GM12878 (cell line): ENCODE measurements at regions not wholly inside any gene's neighbourhood (a gene's known extent, or its start where the extent isn't known, plus 50 kb on each side); places are given as distances from the start of the nearest gene placed in this dataset.

Source experiments
- BRCA1 ChIP-seq: IDR thresholded peaks from 2 replicates; pipeline ENCODE4 v1.6.1; 2011; ENCODE audit warnings: low read depth, low read length, improper control_type of control experiment
- CREM ChIP-seq: IDR thresholded peaks from 2 replicates; pipeline ENCODE4 v1.6.1; 2014; ENCODE audit warnings: antibody characterized with exemption, low read depth
- DPF2 ChIP-seq: fragments of 450-650 bp; IDR thresholded peaks from 2 replicates; pipeline ENCODE4 v1.6.1; 2017; ENCODE audit warnings: mild to moderate bottlenecking
- E2F8 ChIP-seq: fragments of 450-650 bp; IDR thresholded peaks from 2 replicates; pipeline ENCODE4 v1.6.1; 2018; ENCODE audit warnings: mild to moderate bottlenecking, low read depth, moderate library complexity; ENCODE audit not compliant: partially characterized antibody
- EED ChIP-seq: sonication (generic); IDR thresholded peaks from 2 replicates; pipeline ENCODE4 v1.6.1; 2016; ENCODE audit warnings: antibody characterized with exemption, low read depth
- EGR1 ChIP-seq, 2 experiments: IDR thresholded peaks; 1 replicate in 1 of 2; 2 replicates in 1 of 2; pipeline ENCODE4 v1.6.1; 2011 to 2012; ENCODE audit warnings: low read depth in 2 of 2, low read length in 2 of 2, borderline replicate concordance in 1 of 2, mild to moderate bottlenecking in 1 of 2, moderate library complexity in 1 of 2
- ELK1 ChIP-seq: IDR thresholded peaks from 2 replicates; pipeline ENCODE4 v1.6.1; 2012; ENCODE audit warnings: low read depth, low read length, improper control_type of control experiment
- IKZF1 ChIP-seq: fragments of 450-650 bp; conservative IDR thresholded peaks from 2 replicates; pipeline ENCODE4 v1.6.1; 2017; ENCODE audit warnings: antibody characterized with exemption, mild to moderate bottlenecking
- SMAD5 ChIP-seq: IDR thresholded peaks from 2 replicates; pipeline ENCODE4 v1.6.1; 2016; ENCODE audit warnings: antibody characterized with exemption, low read depth
- SP1 ChIP-seq: IDR thresholded peaks from one replicate; pipeline ENCODE4 v1.6.1; 2011; ENCODE audit warnings: low read depth, low read length
- TCF12 ChIP-seq: IDR thresholded peaks from 2 replicates; pipeline ENCODE4 v1.6.1; 2011; ENCODE audit warnings: low read depth, mild to moderate bottlenecking, low read length
- WRNIP1 ChIP-seq: IDR thresholded peaks from 2 replicates; pipeline ENCODE4 v1.6.1; 2011; ENCODE audit warnings: low read depth, low read length, improper control_type of control experiment, borderline replicate concordance
- ZBTB11 ChIP-seq: fragments of 450-650 bp; formaldehyde crosslinking; IDR thresholded peaks from 2 replicates; pipeline ENCODE4 v1.5.0; 2022; ENCODE audit warnings: mild to moderate bottlenecking, missing genetic modification characterization
- ZNF687 ChIP-seq: fragments of 450-650 bp; IDR thresholded peaks from 2 replicates; pipeline ENCODE4 v1.6.1; 2017; ENCODE audit warnings: mild to moderate bottlenecking, moderate library complexity
- TF ChIP-seq, protein P1 (sequence below): fragments of 450-650 bp; IDR thresholded peaks from 2 replicates; pipeline ENCODE4 v1.6.1; 2017; ENCODE audit warnings: mild to moderate bottlenecking, moderate library complexity

DNA sequence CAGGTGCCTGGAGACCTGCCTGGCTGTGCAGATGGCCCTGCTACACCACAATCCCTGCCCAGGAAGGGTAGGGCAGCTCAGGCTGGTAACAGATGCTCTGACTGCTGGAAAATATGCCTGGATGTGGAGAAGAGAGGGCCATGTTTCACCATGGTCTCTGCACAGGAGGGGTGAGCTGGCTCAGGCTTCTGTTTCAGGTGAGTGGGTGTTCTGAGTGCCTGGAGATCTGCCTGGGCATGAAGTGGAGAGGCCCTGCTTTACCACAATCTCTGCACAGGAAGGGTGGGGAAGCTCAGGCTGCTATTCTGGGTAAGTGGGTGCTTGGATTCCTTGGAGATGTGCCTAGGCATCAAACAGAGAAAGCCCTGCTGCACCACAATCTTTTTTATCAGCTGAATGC, 350.1 kb downstream of the KIF20B start (continued):
- no peak for TF ChIP-seq E2F8
- TF ChIP-seq ZNF687, result no peak
- TF ChIP-seq EGR1 (IDR thresholded peaks at IDR 0.05; ENCODE audit: borderline replicate concordance in 1 of 2, low read depth in 2 of 2, low read length in 2 of 2), result 0 out of 3 replicates have a peak, but pooled peaks of 1 of the 2 experiments have one; percentile 43
- TF ChIP-seq SP1, result no peak
- TF ChIP-seq WRNIP1, result no peak
- peak; percentile 87 for TF ChIP-seq IKZF1
- TF ChIP-seq, protein P1, sequence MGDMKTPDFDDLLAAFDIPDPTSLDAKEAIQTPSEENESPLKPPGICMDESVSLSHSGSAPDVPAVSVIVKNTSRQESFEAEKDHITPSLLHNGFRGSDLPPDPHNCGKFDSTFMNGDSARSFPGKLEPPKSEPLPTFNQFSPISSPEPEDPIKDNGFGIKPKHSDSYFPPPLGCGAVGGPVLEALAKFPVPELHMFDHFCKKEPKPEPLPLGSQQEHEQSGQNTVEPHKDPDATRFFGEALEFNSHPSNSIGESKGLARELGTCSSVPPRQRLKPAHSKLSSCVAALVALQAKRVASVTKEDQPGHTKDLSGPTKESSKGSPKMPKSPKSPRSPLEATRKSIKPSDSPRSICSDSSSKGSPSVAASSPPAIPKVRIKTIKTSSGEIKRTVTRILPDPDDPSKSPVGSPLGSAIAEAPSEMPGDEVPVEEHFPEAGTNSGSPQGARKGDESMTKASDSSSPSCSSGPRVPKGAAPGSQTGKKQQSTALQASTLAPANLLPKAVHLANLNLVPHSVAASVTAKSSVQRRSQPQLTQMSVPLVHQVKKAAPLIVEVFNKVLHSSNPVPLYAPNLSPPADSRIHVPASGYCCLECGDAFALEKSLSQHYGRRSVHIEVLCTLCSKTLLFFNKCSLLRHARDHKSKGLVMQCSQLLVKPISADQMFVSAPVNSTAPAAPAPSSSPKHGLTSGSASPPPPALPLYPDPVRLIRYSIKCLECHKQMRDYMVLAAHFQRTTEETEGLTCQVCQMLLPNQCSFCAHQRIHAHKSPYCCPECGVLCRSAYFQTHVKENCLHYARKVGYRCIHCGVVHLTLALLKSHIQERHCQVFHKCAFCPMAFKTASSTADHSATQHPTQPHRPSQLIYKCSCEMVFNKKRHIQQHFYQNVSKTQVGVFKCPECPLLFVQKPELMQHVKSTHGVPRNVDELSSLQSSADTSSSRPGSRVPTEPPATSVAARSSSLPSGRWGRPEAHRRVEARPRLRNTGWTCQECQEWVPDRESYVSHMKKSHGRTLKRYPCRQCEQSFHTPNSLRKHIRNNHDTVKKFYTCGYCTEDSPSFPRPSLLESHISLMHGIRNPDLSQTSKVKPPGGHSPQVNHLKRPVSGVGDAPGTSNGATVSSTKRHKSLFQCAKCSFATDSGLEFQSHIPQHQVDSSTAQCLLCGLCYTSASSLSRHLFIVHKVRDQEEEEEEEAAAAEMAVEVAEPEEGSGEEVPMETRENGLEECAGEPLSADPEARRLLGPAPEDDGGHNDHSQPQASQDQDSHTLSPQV, result no peak
- peak; percentile 23; the same call in 1 of the 2 replicates for TF ChIP-seq DPF2
- no peak for TF ChIP-seq SMAD5
- TF ChIP-seq CREM, result 0 out of 2 replicates have a peak, but pooled peaks have one; percentile 17
- TF ChIP-seq BRCA1, result no peak
- peak; percentile 87 for TF ChIP-seq EED
- TF ChIP-seq TCF12, result 0 out of 2 replicates have a peak, but pooled peaks have one; percentile 13
- no peak for TF ChIP-seq ELK1
- no peak for TF ChIP-seq ZBTB11
